ENCODE measurements at regions not wholly inside any gene's neighbourhood (a gene's known extent, or its start where the extent isn't known, plus 50 kb on each side); places are given as distances from the start of the nearest gene placed in this dataset.
"Not testable (repeated sequence)": the region's sequence is repeated elsewhere in the genome, so short reads cannot be mapped to it uniquely, and the experiment has no call there.

GRCh38 chr15:87672309-87673288 lies 583.9 kb downstream of the NTRK3 start:
- DNase-seq = no peak

GRCh38 chr15:87671289-87671688 lies 585.2 kb downstream of the NTRK3 start:
- DNase-seq = no peak

- DNase-seq = no peak
Measured at GRCh38 chr15:87669846-87670245, 586.7 kb downstream of the NTRK3 start.

- DNase-seq = not testable (repeated sequence)
Measured at GRCh38 chr15:87668768-87669564, 587.6 kb downstream of the NTRK3 start.

GRCh38 chr15:87667643-87668042 lies 588.9 kb downstream of the NTRK3 start:
- DNase-seq = no peak

GRCh38 chr15:87662575-87662974 lies 594.0 kb downstream of the NTRK3 start:
- no peak for DNase-seq

- DNase-seq = no peak
Measured at GRCh38 chr15:87661454-87662355, 594.8 kb downstream of the NTRK3 start.

GRCh38 chr15:87660251-87661129 lies 596.0 kb downstream of the NTRK3 start:
- no peak for DNase-seq

GRCh38 chr15:87656372-87656771 lies 600.2 kb downstream of the NTRK3 start:
- no peak for DNase-seq

GRCh38 chr15:87653646-87654045 lies 602.9 kb downstream of the NTRK3 start:
- no peak for DNase-seq

- DNase-seq = no peak
Measured at GRCh38 chr15:87649175-87649574, 607.4 kb downstream of the NTRK3 start.

GRCh38 chr15:87648278-87648677 lies 608.3 kb downstream of the NTRK3 start:
- DNase-seq = no peak

GRCh38 chr15:87645723-87646122 lies 610.8 kb downstream of the NTRK3 start:
- DNase-seq = no peak

GRCh38 chr15:87642997-87643396 lies 613.5 kb downstream of the NTRK3 start:
- DNase-seq = not testable (repeated sequence)

- no peak for DNase-seq
Measured at GRCh38 chr15:87639305-87640011, 617.1 kb downstream of the NTRK3 start.

- DNase-seq = no peak
Measured at GRCh38 chr15:87638554-87639083, 617.9 kb downstream of the NTRK3 start.

- no peak for DNase-seq
Measured at GRCh38 chr15:87634361-87634760, 622.2 kb downstream of the NTRK3 start.

- DNase-seq = no peak
Measured at GRCh38 chr15:87633525-87633924, 623.0 kb downstream of the NTRK3 start.

- DNase-seq = no peak
Measured at GRCh38 chr15:87632364-87632763, 624.2 kb downstream of the NTRK3 start.

- no peak for DNase-seq
Measured at GRCh38 chr15:87631775-87632174, 624.8 kb downstream of the NTRK3 start.

GRCh38 chr15:87631093-87631492 lies 625.4 kb downstream of the NTRK3 start:
- no peak for DNase-seq
